SKM-1 treated with dmso at 0.1 percent for 144 hours (cell line): ENCODE measurements at regions not wholly inside any gene's neighbourhood (a gene's known extent, or its start where the extent isn't known, plus 50 kb on each side); places are given as distances from the start of the nearest gene placed in this dataset.

Experiments
- DNase-seq: peaks from one replicate; lab custom pipeline; 2025; ENCODE audit not compliant: unreplicated experiment; lab: John Stamatoyannopoulos, UW

- DNase-seq, result no peak
Observed at GRCh38 chr6:48188158-48188557, 77.2 kb upstream of the PTCHD4 start.

GRCh38 chr6:48186746-48187145, 75.7 kb upstream of the PTCHD4 start:
- DNase-seq, result no peak

- no peak for DNase-seq
Observed at GRCh38 chr6:48184648-48185047, 73.7 kb upstream of the PTCHD4 start.

GRCh38 chr6:48183811-48184605, 73.0 kb upstream of the PTCHD4 start:
- DNase-seq, result no peak

GRCh38 chr6:48183178-48183577, 72.2 kb upstream of the PTCHD4 start:
- DNase-seq, result no peak

GRCh38 chr6:48178700-48179099, 67.7 kb upstream of the PTCHD4 start:
- no peak for DNase-seq

GRCh38 chr6:48177786-48178185, 66.8 kb upstream of the PTCHD4 start:
- no peak for DNase-seq

- no peak for DNase-seq
Observed at GRCh38 chr6:48176645-48177308, 65.8 kb upstream of the PTCHD4 start.

GRCh38 chr6:48169635-48170034, 58.6 kb upstream of the PTCHD4 start:
- DNase-seq, result no peak
